ENCODE measurements at regions not wholly inside any gene's neighbourhood (a gene's known extent, or its start where the extent isn't known, plus 50 kb on each side); places are given as distances from the start of the nearest gene placed in this dataset.

DNA sequence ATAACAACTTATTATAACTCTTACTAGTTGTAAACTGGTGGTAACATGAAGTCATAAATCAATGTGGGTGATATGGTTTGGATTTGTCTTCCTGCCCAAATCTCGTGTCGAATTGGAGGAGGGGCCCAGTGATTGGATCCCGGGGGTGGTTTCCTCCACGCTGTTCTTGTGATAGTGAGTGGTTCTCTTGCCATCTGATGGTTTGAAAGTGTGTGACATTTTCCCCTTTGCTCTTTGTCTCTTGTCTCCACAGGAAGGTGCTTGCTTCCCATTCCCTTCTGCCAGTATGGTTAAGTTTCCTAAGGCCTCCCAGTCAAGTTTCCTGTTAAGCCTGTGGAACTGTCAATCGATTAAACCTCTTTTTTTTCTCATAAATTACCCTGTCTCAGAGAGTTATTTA is 321.6 kb downstream of the DSEL start:
- no peaks in the 10 kb centered on the region for H3K4me1 Mint-ChIP-seq (ENCODE audit: low read depth)
- peaks cover 4% of the 10 kb centered on the region for H3K27me3 Mint-ChIP-seq (ENCODE audit: low read depth)
- DNase-seq (ENCODE audit: low spot score), result no peak
- H3K9me3 Mint-ChIP-seq, result no peaks in the 10 kb centered on the region
- H3K27ac Mint-ChIP-seq, result no peak overlapping the region
- intact Hi-C loops (cut with micrococcal nuclease), result no loop called here
- H3K36me3 Mint-ChIP-seq (ENCODE audit: low read depth), result no peaks in the 10 kb centered on the region
- no peak overlapping the region for H3K4me3 Mint-ChIP-seq (ENCODE audit: low read depth)

DNA sequence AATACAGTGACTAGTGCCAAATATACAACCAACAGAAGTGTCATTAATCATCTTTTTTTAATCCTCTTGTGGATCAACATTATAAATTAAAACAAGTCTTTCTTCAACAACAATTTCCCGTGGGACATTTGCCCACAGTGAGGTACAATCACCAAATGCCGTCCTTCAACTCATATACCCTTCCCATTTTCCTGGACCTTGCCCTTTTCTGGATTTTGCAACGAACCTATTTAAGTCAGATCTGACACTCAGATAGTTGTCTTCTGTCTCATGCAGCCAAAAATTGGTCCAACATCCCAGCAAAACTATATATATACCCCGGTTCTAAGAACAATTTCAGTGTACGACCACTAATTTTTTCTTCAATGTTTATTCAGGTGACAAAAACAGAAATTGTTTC is 324.0 kb downstream of the DSEL start:
- H3K4me1 Mint-ChIP-seq (ENCODE audit: low read depth), result no peaks in the 10 kb centered on the region
- H3K27me3 Mint-ChIP-seq (ENCODE audit: low read depth), result no peaks in the 10 kb centered on the region
- DNase-seq (ENCODE audit: low spot score), result no peak
- no peaks in the 10 kb centered on the region for H3K9me3 Mint-ChIP-seq
- no peak overlapping the region for H3K27ac Mint-ChIP-seq
- intact Hi-C loops (cut with micrococcal nuclease), result no loop called here
- H3K36me3 Mint-ChIP-seq (ENCODE audit: low read depth), result no peaks in the 10 kb centered on the region
- H3K4me3 Mint-ChIP-seq (ENCODE audit: low read depth), result no peak overlapping the region

DNA sequence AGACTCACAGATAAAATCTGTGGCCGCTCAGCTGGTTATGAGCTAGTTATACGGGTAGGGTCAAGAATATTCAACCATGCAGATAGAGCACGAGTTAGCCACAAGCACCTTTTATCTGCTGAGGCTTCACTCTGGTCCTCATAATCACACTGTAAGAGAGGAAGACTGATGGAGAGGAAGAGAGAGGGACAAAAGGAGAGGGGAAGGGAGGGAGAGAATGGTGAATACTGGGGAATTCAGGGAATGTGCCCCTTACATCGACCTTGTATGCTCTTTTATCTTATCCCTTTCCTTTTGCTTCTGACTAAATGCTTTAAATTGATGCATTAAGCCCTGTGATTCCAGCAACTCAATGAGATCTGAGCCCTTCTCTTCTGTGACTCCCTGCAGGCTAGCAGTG is 333.1 kb downstream of the DSEL start:
- no peaks in the 10 kb centered on the region for H3K36me3 Mint-ChIP-seq (ENCODE audit: low read depth)

DNA sequence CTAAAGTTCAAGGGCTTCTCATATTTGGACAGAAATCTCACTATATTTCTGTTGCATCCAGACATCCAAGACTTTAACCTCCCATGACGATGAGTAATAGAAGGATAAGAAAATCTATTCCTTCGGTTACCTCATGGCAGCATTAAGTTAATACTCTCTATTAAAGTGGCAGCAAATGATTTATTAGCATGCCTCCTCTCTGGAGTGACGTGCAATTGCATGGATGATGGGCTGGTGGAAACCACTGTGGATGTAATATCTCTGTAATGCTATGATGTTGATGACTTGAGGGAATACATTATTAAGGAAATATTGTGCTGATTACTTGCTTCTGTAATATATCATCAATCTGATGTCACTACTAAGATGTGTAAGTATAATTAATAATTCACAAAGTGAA is 336.8 kb downstream of the DSEL start:
- Mint-ChIP-seq H3K9me3 (no peaks in the 10 kb centered on the region), H3K36me3 (ENCODE audit: low read depth) (no peaks in the 10 kb centered on the region), H3K4me1 (ENCODE audit: low read depth) (no peaks in the 10 kb centered on the region), H3K27ac (no peak overlapping the region), H3K4me3 (ENCODE audit: low read depth) (no peak overlapping the region), H3K27me3 (ENCODE audit: low read depth) (peaks cover 2% of the 10 kb centered on the region)
- intact Hi-C loops (cut with micrococcal nuclease), result no loop called here
- no peak for DNase-seq (ENCODE audit: low spot score)

More for the DNA sequence above, 333.1 kb downstream of the DSEL start:
- Mint-ChIP-seq H3K4me1 (ENCODE audit: low read depth) (no peaks in the 10 kb centered on the region), H3K4me3 (ENCODE audit: low read depth) (no peak overlapping the region), H3K27me3 (ENCODE audit: low read depth) (peaks cover 2% of the 10 kb centered on the region), H3K27ac (no peak overlapping the region), H3K9me3 (no peaks in the 10 kb centered on the region)
- no peak for DNase-seq (ENCODE audit: low spot score)
- intact Hi-C loops (cut with micrococcal nuclease), result no loop called here

DNA sequence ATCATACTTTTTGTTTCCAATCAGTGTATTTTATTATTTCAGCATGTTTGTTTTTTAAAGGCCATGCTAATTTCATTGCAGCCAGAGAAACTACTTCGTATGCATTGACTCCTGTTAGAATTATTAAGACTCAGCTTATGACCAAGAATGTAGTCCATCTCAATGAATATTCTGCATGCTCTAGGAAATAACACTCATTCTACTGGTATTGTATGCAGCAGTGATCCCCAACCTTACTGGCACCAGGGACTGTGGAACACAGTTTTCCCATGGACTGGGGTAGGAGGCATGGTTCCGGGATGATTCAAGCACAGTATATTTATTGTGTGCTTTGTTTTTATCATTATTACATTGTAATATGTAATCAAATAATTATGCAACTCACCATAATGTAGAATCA is 356.9 kb downstream of the DSEL start:
- Mint-ChIP-seq H3K27me3 (ENCODE audit: low read depth) (no peaks in the 10 kb centered on the region), H3K4me1 (ENCODE audit: low read depth) (no peaks in the 10 kb centered on the region), H3K4me3 (ENCODE audit: low read depth) (no peak overlapping the region), H3K9me3 (no peaks in the 10 kb centered on the region), H3K27ac (no peak overlapping the region), H3K36me3 (ENCODE audit: low read depth) (no peaks in the 10 kb centered on the region)
- no peak for DNase-seq (ENCODE audit: low spot score)
- intact Hi-C loops (cut with micrococcal nuclease), result no loop called here

DNA sequence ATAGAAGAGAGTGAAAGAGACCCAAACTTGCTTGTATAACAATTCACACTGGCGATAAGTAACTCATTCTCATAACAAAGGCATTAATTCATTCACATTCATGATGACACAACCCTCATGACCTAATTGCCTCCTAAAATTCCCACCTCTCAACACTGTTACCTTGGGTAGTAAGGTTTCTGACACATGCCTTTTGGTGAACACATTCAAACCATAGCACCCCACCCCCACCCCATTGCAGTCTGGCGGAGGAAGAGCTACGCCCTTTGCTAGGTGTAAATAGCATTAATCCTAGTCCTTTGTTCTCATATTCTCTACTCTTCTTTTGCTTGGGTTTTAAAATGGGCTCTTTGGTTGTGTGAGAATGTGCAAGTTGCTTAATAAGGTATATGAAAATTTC is 361.5 kb downstream of the DSEL start:
- Mint-ChIP-seq H3K27me3 (ENCODE audit: low read depth) (no peaks in the 10 kb centered on the region), H3K4me3 (ENCODE audit: low read depth) (no peak overlapping the region), H3K4me1 (ENCODE audit: low read depth) (no peaks in the 10 kb centered on the region), H3K27ac (no peak overlapping the region), H3K9me3 (no peaks in the 10 kb centered on the region), H3K36me3 (ENCODE audit: low read depth) (no peaks in the 10 kb centered on the region)
- intact Hi-C loops (cut with micrococcal nuclease), result no loop called here
- no peak for DNase-seq (ENCODE audit: low spot score)

DNA sequence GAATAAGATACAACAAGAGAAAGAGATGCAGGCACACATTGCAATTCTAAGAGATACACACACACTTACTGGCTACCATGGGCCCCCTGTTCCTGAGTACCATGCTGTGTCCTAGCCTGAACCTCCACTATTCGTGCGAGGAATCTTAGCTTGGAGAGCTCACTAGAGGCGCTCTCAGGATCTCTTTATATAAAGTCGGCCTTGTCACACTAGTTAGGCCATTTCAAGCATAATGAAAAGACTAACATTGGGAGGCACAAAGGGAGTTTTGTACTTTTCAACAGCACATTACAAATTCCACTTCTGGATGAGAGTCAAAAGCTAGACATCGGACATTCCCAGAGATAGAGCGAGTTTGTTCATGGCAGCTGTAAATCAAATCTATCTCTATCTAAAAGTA is 365.2 kb downstream of the DSEL start:
- DNase-seq (ENCODE audit: low spot score), result no peak
- Mint-ChIP-seq H3K27me3 (ENCODE audit: low read depth) (no peaks in the 10 kb centered on the region), H3K36me3 (ENCODE audit: low read depth) (no peaks in the 10 kb centered on the region), H3K27ac (no peak overlapping the region), H3K9me3 (no peaks in the 10 kb centered on the region), H3K4me3 (ENCODE audit: low read depth) (no peak overlapping the region), H3K4me1 (ENCODE audit: low read depth) (no peaks in the 10 kb centered on the region)
- intact Hi-C loops (cut with micrococcal nuclease), result no loop called here

DNA sequence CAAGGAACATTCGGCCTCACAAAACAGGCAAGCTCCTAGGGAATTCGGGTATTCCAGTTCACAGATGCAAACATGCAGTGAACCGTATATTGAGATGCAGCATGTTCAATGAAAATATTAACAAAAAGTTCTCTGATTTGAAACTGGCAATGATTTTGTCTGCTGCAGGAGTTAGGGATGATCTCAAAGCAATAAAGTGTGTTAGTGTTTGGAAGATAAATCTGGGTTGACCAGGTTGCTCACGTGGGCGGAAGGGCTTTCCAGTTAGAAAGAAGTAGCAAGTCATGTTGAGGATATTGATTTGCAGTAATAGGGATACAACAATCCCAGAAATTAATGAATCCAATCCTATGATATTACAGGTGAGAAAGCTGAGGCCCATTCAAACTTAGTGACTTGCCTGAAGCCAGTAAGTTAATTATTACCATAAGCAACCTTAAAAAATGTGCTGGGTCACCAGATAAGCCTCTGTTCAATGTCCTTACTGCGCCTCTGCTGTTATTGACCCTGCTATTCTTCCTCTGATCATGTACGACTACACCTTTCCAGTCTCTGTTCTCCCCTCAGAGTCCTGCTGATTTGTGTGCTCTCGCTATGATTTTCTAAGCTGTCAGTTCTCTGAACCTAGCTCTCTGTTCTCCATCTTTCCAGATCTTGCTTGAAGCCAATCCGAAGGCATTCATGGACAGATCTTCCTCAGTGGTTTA is 370.8 kb downstream of the DSEL start:
- Mint-ChIP-seq H3K4me1 (ENCODE audit: low read depth) (no peaks in the 10 kb centered on the region), H3K27me3 (ENCODE audit: low read depth) (no peaks in the 10 kb centered on the region), H3K4me3 (ENCODE audit: low read depth) (no peak overlapping the region), H3K36me3 (ENCODE audit: low read depth) (no peaks in the 10 kb centered on the region), H3K9me3 (no peaks in the 10 kb centered on the region), H3K27ac (no peak overlapping the region)
- no peak for DNase-seq (ENCODE audit: low spot score)
- intact Hi-C loops (cut with micrococcal nuclease), result no loop called here

DNA sequence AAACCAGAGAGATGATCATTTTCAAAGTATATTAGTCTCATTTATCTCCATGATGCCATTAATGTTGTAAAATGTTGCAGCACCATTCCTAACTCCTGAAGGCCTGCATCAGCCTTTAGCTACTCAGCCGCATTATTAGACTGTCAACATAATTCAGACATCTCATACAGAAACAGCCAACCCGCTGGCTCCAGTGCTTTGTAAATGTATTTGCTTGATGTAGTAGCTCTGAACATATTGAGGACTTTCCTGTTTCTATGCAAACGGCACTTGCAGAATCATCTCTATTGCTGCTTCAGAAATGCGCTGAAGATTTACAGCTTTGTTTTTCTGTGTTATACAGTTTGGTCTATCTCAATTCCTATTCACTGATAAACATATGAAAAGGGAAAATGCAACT is 372.2 kb downstream of the DSEL start:
- Mint-ChIP-seq H3K4me3 (ENCODE audit: low read depth) (no peak overlapping the region), H3K27ac (no peak overlapping the region), H3K36me3 (ENCODE audit: low read depth) (no peaks in the 10 kb centered on the region), H3K4me1 (ENCODE audit: low read depth) (no peaks in the 10 kb centered on the region), H3K9me3 (no peaks in the 10 kb centered on the region), H3K27me3 (ENCODE audit: low read depth) (no peaks in the 10 kb centered on the region)
- intact Hi-C loops (cut with micrococcal nuclease), result no loop called here
- no peak for DNase-seq (ENCODE audit: low spot score)

DNA sequence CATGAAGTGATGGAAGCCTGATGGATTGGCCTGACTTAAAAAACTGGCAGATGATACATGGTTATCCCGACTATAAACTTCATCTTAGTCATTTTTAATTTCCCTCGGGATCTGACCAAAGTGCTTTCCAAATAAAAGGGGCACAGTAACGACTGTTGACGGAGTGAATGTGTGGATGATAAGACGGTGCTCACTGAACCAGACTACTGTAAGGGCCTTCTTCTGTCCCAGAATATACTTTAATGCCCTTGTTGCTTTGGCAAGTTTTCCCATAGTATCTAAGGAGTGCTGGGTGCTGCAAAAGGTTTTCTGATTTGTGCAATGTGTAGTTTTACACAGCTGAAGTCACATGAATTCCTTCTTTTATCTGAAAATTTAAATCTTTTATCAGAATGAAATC is 373.5 kb downstream of the DSEL start:
- Mint-ChIP-seq H3K27ac (no peak overlapping the region), H3K27me3 (ENCODE audit: low read depth) (no peaks in the 10 kb centered on the region), H3K9me3 (no peaks in the 10 kb centered on the region), H3K36me3 (ENCODE audit: low read depth) (no peaks in the 10 kb centered on the region), H3K4me3 (ENCODE audit: low read depth) (no peak overlapping the region), H3K4me1 (ENCODE audit: low read depth) (no peaks in the 10 kb centered on the region)
- intact Hi-C loops (cut with micrococcal nuclease), result no loop called here
- DNase-seq (ENCODE audit: low spot score), result no peak

DNA sequence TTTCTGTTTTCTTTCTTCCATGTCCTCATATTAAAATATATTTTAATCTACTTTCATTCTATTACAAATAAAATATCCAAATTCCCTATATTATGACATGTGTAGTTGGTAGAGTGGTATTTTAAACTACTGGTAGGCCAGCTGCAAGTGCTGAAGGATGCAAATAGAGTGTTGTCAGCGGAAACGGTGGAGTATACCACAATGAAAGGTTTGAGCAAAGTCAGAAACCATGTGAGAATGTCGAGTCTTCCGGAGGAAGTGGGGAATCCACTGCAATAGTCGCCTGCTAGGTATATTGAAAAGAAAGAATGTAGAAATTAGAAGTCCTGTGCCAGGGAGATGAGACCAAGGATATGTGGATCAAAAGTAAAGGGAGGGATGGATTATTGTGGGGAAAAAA is 373.9 kb downstream of the DSEL start:
- Mint-ChIP-seq H3K4me3 (ENCODE audit: low read depth) (no peak overlapping the region), H3K27ac (no peak overlapping the region), H3K36me3 (ENCODE audit: low read depth) (no peaks in the 10 kb centered on the region), H3K27me3 (ENCODE audit: low read depth) (no peaks in the 10 kb centered on the region), H3K9me3 (no peaks in the 10 kb centered on the region), H3K4me1 (ENCODE audit: low read depth) (no peaks in the 10 kb centered on the region)
- no peak for DNase-seq (ENCODE audit: low spot score)
- intact Hi-C loops (cut with micrococcal nuclease), result no loop called here

DNA sequence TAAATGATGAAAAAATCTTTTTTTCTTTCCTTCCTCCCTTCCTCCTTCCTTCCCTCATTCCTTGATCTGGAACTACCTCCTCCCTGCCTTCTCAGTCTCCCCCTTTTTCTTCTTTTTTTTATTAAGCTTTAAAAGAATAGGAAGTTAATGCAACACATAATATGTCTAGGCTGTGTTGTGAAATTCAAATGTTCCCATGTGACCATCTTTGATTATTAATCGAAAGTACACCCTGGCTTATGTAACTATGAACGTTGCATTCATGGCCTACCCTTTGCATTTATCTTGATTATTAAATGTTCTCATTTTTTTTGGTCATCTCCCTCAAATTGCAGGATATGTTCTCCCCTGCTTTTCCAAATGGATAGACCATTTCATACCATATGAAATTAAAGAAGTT is 376.0 kb downstream of the DSEL start:
- Mint-ChIP-seq H3K4me3 (ENCODE audit: low read depth) (no peak overlapping the region), H3K27ac (no peak overlapping the region), H3K9me3 (no peaks in the 10 kb centered on the region), H3K27me3 (ENCODE audit: low read depth) (no peaks in the 10 kb centered on the region), H3K36me3 (ENCODE audit: low read depth) (no peaks in the 10 kb centered on the region), H3K4me1 (ENCODE audit: low read depth) (no peaks in the 10 kb centered on the region)
- intact Hi-C loops (cut with micrococcal nuclease), result no loop called here
- DNase-seq (ENCODE audit: low spot score), result no peak

DNA sequence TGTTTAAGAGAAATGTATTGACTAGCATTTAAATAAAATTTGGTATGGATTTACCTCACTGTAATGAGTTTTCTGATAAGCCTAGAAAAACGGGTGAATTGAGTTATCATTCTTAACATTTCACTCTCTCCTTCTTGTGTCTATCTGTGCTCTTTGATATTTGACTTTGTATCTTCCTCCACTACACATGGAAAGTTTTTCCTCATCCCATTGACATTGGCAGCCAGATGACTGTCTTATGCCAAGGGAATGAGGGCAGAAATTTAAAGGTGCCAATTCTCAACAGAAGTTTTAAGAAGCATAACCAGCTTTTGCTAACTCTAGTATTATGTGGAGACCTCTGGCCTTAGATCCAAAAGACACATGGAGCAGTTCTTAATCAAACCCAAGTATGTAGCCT is 376.6 kb downstream of the DSEL start:
- no peak overlapping the region for H3K27ac Mint-ChIP-seq
- H3K9me3 Mint-ChIP-seq, result no peaks in the 10 kb centered on the region
- no peaks in the 10 kb centered on the region for H3K27me3 Mint-ChIP-seq (ENCODE audit: low read depth)
- no peaks in the 10 kb centered on the region for H3K36me3 Mint-ChIP-seq (ENCODE audit: low read depth)
- no peaks in the 10 kb centered on the region for H3K4me1 Mint-ChIP-seq (ENCODE audit: low read depth)
- no peak overlapping the region for H3K4me3 Mint-ChIP-seq (ENCODE audit: low read depth)
- DNase-seq (ENCODE audit: low spot score), result no peak
- intact Hi-C loops (cut with micrococcal nuclease), result no loop called here

DNA sequence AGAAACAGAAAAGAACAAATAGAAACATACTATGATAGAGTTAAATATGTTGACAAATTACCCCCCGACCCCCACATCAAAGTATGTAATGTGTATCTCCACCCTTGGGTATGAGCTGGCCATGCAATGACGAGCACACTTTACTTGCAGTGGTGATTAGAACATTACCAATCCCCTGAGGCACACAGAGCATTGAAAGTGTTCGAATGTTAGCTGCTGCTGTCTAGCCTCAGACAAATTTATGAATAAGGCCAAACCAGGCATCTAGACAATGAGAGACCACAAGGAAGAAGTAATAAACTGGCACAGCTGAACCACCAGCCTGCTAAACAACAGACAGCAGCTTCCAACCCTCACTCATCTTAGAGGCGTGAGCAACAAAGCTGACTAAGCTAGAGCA is 380.5 kb downstream of the DSEL start:
- Mint-ChIP-seq H3K4me1 (ENCODE audit: low read depth) (no peaks in the 10 kb centered on the region), H3K9me3 (no peaks in the 10 kb centered on the region), H3K36me3 (ENCODE audit: low read depth) (no peaks in the 10 kb centered on the region), H3K27ac (no peak overlapping the region), H3K4me3 (ENCODE audit: low read depth) (no peak overlapping the region), H3K27me3 (ENCODE audit: low read depth) (no peaks in the 10 kb centered on the region)
- intact Hi-C loops (cut with micrococcal nuclease), result no loop called here
- no peak for DNase-seq (ENCODE audit: low spot score)

Data from activated T-helper 2 cell treated with anti-CD3 and anti-CD28 coated beads, Interferon-gamma antibody, Interleukin-2, Interleukin-4, amounts not matched to agents 10 μg/mL and 5 μg/mL and 100 μg/mL, durations not matched to agents 14 hours and 24 hours and 36 hours (primary cell).